ENCODE measurements at regions not wholly inside any gene's neighbourhood (a gene's known extent, or its start where the extent isn't known, plus 50 kb on each side); places are given as distances from the start of the nearest gene placed in this dataset.

DNA sequence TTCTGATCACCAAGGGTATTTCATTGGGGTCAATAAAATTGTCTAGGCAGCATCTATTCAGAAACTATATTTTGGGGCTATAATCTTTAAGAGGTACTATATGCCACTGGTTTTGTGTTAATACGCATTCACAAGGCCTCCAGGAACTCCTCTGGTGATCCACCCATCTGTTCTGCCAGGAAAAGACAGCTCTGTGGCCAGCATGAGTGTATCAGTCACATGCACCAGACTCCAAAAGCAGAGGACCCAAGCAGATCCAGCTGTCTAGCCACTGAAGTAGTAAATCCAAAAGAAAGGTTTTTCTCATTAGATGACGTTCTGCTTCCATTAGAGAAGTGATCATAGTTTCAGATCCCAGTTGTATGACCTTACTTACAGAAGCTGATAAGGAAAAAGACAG is 199.6 kb upstream of the CELF2 start:
- H3K27me3 ChIP-seq (ENCODE audit: control insufficient read depth in 4 of 4, insufficient read depth in 4 of 4, low read length in 3 of 4) = peaks cover 0 to 3% (median 0%) of the 10 kb centered on the region in 4 donors
- no peak overlapping the region for H3K27ac ChIP-seq (ENCODE audit: low read depth in 1 of 2, low read length in 2 of 2)
- 68% methylated on average over 2 of the region's 2 CpGs for WGBS
- no peaks in the 10 kb centered on the region for H3K4me1 ChIP-seq (ENCODE audit: control insufficient read depth in 4 of 4, insufficient read depth in 4 of 4, low read length in 3 of 4)
- DNase-seq (ENCODE audit: low spot score) = no peak
- H3K36me3 ChIP-seq (ENCODE audit: control insufficient read depth in 4 of 4, insufficient read depth in 3 of 4, low read depth in 1 of 4, low read length in 3 of 4) = no peaks in the 10 kb centered on the region
- no peak overlapping the region for H3K4me3 ChIP-seq (ENCODE audit: low read depth in 1 of 3, low read length in 3 of 3)
- no peaks in the 10 kb centered on the region for H3K9me3 ChIP-seq (ENCODE audit: control insufficient read depth in 4 of 4, low read length in 3 of 4)
- TF ChIP-seq GABPA (IDR thresholded peaks at IDR 0.05 in 1 of 2, conservative IDR thresholded peaks at IDR 0.05 in 1 of 2) (no peak), NR2F2 (IDR thresholded peaks at IDR 0.05) (no peak), HNF4G (IDR thresholded peaks at IDR 0.05) (no peak), ATF3 (IDR thresholded peaks at IDR 0.05) (no peak), RXRA (IDR thresholded peaks at IDR 0.05) (no peak), HNF4A (conservative IDR thresholded peaks at IDR 0.05) (no peak)
- TF ChIP-seq, protein P1, sequence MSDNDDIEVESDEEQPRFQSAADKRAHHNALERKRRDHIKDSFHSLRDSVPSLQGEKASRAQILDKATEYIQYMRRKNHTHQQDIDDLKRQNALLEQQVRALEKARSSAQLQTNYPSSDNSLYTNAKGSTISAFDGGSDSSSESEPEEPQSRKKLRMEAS (IDR thresholded peaks at IDR 0.05) = no peak
- no peak overlapping the region for H3K9ac ChIP-seq (ENCODE audit: low read depth in 1 of 2, low read length in 2 of 2)

- Histone ChIP-seq H3K4me1 (ENCODE audit: control insufficient read depth in 4 of 4, insufficient read depth in 4 of 4, low read length in 3 of 4) (no peaks in the 10 kb centered on the region), H3K36me3 (ENCODE audit: control insufficient read depth in 4 of 4, insufficient read depth in 3 of 4, low read depth in 1 of 4, low read length in 3 of 4) (no peaks in the 10 kb centered on the region), H3K9ac (ENCODE audit: low read depth in 1 of 2, low read length in 2 of 2) (no peak overlapping the region), H3K27ac (ENCODE audit: low read depth in 1 of 2, low read length in 2 of 2) (no peak overlapping the region), H3K27me3 (ENCODE audit: control insufficient read depth in 4 of 4, insufficient read depth in 4 of 4, low read length in 3 of 4) (peaks cover 0 to 3% (median 0%) of the 10 kb centered on the region in 4 donors), H3K4me3 (ENCODE audit: low read depth in 1 of 3, low read length in 3 of 3) (no peak overlapping the region), H3K9me3 (ENCODE audit: control insufficient read depth in 4 of 4, low read length in 3 of 4) (no peaks in the 10 kb centered on the region)
- TF ChIP-seq HNF4G (IDR thresholded peaks at IDR 0.05) (no peak), REST (IDR thresholded peaks at IDR 0.05) (no peak), ATF3 (IDR thresholded peaks at IDR 0.05) (no peak), HNF4A (conservative IDR thresholded peaks at IDR 0.05) (no peak), SP1 (IDR thresholded peaks at IDR 0.05) (no peak), RAD21 (IDR thresholded peaks at IDR 0.05) (no peak), FOXA1 (IDR thresholded peaks at IDR 0.05) (no peak), ZBTB33 (IDR thresholded peaks at IDR 0.05) (no peak)
- TF ChIP-seq, protein P1 (IDR thresholded peaks at IDR 0.05) = no peak
- TF ChIP-seq, protein P2, sequence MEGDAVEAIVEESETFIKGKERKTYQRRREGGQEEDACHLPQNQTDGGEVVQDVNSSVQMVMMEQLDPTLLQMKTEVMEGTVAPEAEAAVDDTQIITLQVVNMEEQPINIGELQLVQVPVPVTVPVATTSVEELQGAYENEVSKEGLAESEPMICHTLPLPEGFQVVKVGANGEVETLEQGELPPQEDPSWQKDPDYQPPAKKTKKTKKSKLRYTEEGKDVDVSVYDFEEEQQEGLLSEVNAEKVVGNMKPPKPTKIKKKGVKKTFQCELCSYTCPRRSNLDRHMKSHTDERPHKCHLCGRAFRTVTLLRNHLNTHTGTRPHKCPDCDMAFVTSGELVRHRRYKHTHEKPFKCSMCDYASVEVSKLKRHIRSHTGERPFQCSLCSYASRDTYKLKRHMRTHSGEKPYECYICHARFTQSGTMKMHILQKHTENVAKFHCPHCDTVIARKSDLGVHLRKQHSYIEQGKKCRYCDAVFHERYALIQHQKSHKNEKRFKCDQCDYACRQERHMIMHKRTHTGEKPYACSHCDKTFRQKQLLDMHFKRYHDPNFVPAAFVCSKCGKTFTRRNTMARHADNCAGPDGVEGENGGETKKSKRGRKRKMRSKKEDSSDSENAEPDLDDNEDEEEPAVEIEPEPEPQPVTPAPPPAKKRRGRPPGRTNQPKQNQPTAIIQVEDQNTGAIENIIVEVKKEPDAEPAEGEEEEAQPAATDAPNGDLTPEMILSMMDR (IDR thresholded peaks at IDR 0.05; ENCODE audit: low read depth, low read length, missing input control) = no peak
- DNase-seq (ENCODE audit: low spot score) = no peak
- 48% methylated on average over 7 of the region's 7 CpGs for WGBS
Measured at GRCh38 chr10:10819206-10819856, 198.3 kb upstream of the CELF2 start.
